Activated naive CD4-positive, alpha-beta T cell treated with anti-CD3 and anti-CD28 coated beads, Interleukin-2, amount 50 U/mL, for 24 hours (primary cell): ENCODE measurements at regions not wholly inside any gene's neighbourhood (a gene's known extent, or its start where the extent isn't known, plus 50 kb on each side); places are given as distances from the start of the nearest gene placed in this dataset.
"Not testable (repeated sequence)": the region's sequence is repeated elsewhere in the genome, so short reads cannot be mapped to it uniquely, and the experiment has no call there.

Experiments
- H3K27ac Mint-ChIP-seq: one replicate; pipeline ENCODE4 v1.8.0; 2021; ENCODE audit warnings: mild to moderate bottlenecking, mixed read lengths
- H3K27me3 Mint-ChIP-seq: one replicate; pipeline ENCODE4 v1.8.0; 2021; ENCODE audit warnings: mixed read lengths
- H3K36me3 Mint-ChIP-seq: one replicate; pipeline ENCODE4 v1.8.0; 2021; ENCODE audit warnings: mixed read lengths
- H3K4me1 Mint-ChIP-seq: one replicate; pipeline ENCODE4 v1.8.0; 2021; ENCODE audit warnings: mixed read lengths
- H3K4me3 Mint-ChIP-seq: one replicate; pipeline ENCODE4 v1.8.0; 2021; ENCODE audit warnings: mild to moderate bottlenecking, mixed read lengths
- H3K9me3 Mint-ChIP-seq: one replicate; pipeline ENCODE4 v1.8.0; 2021; ENCODE audit warnings: mixed read lengths

- Mint-ChIP-seq H3K4me3 (no peak overlapping the region), H3K4me1 (no peaks in the 10 kb centered on the region), H3K27me3 (no peaks in the 10 kb centered on the region), H3K27ac (no peak overlapping the region), H3K36me3 (no peaks in the 10 kb centered on the region), H3K9me3 (peaks cover 4% of the 10 kb centered on the region)
Observed at GRCh38 chr4:19523964-19524363, 727.7 kb upstream of the SLIT2 start.

DNA sequence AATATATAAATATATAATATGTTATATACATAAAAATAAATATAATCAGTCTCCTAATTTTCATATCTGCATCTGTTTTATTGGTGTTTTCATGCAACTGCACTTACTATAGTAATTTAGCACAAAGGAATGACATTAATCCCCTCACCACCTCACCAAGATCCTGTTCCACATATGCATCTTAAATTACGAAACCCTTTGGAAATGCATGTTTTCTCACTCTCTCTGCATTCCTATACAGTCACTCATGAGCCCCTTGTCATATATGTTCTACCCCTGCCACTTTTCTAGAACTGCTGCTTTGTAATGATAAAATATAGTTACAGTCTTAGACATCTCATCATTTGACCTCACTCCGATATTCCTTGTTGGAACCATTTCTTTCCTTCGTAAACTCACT, 728.7 kb upstream of the SLIT2 start:
- H3K36me3 Mint-ChIP-seq: no peaks in the 10 kb centered on the region

DNA sequence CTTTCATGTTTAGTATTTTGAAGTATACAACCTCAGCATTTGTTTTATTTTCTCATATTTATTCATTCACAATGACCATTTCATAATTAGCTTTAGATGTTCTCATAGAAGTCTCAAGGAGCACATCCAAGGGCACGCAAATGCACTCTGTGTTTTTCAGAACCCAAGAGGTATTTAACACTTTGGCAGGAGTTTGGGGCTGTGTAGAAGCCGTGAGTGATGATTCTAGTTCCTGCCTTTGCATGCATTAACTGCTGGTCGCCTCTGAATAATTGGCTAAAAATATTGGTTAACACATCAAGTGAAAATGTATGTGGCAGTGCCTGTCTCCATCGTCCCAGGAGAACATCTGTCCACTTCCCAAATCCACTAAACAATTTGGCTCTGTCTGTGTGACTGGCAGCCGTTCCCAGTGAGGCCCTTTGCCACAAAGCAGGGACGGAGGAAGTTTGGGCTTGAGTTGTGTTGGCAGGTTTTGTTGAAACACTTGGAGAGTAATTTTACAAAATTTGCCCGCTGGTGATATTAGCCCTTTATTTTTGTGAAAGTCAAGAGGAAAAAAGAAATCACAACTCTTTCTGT, 730.7 kb upstream of the SLIT2 start:
- Mint-ChIP-seq H3K27me3 (no peaks in the 10 kb centered on the region), H3K4me3 (no peak overlapping the region), H3K4me1 (no peaks in the 10 kb centered on the region), H3K36me3 (no peaks in the 10 kb centered on the region), H3K27ac (no peak overlapping the region), H3K9me3 (peaks cover 12% of the 10 kb centered on the region)

More for the DNA sequence above, 728.7 kb upstream of the SLIT2 start:
- no peaks in the 10 kb centered on the region for H3K27me3 Mint-ChIP-seq
- H3K4me1 Mint-ChIP-seq: no peaks in the 10 kb centered on the region
- peaks cover 8% of the 10 kb centered on the region for H3K9me3 Mint-ChIP-seq
- H3K27ac Mint-ChIP-seq: no peak overlapping the region
- H3K4me3 Mint-ChIP-seq: no peak overlapping the region

DNA sequence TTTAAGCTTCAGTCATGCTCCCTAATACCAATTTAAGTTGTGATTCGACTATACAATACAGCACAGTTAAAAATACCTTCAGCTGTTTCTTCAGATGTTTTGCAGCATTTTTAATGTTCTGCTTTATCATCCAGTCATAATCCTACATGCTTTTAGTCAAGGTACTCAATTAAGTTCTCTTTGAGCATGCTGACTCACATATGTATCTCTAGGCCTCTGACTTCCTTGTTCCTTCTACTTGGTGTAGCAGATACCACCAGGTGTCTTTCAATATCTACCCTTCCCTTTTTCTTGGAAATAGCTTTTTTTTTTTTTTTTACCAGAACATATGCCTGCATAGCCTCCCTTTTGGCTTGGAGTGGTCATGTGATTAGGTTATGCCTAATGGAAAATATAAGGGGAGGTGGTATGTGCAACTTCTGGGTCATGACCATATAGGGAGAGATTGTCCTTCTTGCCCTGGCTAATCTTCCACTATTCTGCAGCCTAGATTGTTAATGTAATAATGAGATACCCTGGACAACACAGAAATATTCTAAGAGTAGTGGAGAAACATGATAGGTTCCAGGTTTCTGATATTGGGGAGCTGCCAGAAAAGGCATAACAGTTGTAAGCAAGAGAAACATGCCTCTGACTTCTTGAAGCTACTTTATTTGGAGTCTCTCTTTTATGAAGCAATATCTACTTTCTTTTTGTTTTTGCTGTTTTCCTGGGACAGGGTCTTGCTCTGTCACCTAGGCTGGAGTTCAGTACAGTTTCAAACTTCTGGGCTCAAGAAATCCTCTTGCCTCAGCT, 737.2 kb upstream of the SLIT2 start:
- Mint-ChIP-seq H3K27ac (no peak overlapping the region), H3K4me3 (no peak overlapping the region), H3K9me3 (peaks cover 14% of the 10 kb centered on the region), H3K4me1 (no peaks in the 10 kb centered on the region), H3K27me3 (no peaks in the 10 kb centered on the region), H3K36me3 (no peaks in the 10 kb centered on the region)

GRCh38 chr4:19512086-19512485, 739.6 kb upstream of the SLIT2 start:
- Mint-ChIP-seq H3K4me3 (no peak overlapping the region), H3K9me3 (peaks cover 9% of the 10 kb centered on the region), H3K27ac (no peak overlapping the region)

GRCh38 chr4:19510993-19511392, 740.7 kb upstream of the SLIT2 start:
- no peak overlapping the region for H3K4me3 Mint-ChIP-seq
- no peaks in the 10 kb centered on the region for H3K27me3 Mint-ChIP-seq
- H3K4me1 Mint-ChIP-seq: no peaks in the 10 kb centered on the region
- no peak overlapping the region for H3K27ac Mint-ChIP-seq
- no peaks in the 10 kb centered on the region for H3K36me3 Mint-ChIP-seq
- H3K9me3 Mint-ChIP-seq: peaks cover 5% of the 10 kb centered on the region

More at GRCh38 chr4:19512086-19512485, 739.6 kb upstream of the SLIT2 start:
- H3K4me1 Mint-ChIP-seq: no peaks in the 10 kb centered on the region
- no peaks in the 10 kb centered on the region for H3K27me3 Mint-ChIP-seq
- H3K36me3 Mint-ChIP-seq: no peaks in the 10 kb centered on the region

DNA sequence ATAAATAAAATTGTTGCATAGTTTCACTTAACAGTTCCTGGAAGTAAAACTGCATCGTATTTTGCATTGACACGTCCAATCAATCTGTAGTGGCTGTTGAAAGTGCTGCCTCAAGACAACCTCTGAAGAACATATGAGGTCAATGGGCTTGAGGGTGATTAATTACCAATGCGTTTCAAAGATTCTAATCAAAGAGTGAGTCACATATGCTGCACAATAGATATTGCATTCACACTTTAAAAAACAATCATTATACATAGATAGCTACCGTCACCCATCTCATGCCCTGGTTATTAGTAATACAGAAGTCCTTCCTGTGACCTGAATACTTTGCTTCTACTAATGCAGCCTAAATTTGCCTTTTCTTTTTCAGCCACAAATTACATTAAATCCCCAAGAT, 743.3 kb upstream of the SLIT2 start:
- Mint-ChIP-seq H3K4me1 (no peaks in the 10 kb centered on the region), H3K9me3 (peaks cover 9% of the 10 kb centered on the region), H3K27me3 (no peaks in the 10 kb centered on the region), H3K27ac (no peak overlapping the region), H3K4me3 (no peak overlapping the region), H3K36me3 (no peaks in the 10 kb centered on the region)

DNA sequence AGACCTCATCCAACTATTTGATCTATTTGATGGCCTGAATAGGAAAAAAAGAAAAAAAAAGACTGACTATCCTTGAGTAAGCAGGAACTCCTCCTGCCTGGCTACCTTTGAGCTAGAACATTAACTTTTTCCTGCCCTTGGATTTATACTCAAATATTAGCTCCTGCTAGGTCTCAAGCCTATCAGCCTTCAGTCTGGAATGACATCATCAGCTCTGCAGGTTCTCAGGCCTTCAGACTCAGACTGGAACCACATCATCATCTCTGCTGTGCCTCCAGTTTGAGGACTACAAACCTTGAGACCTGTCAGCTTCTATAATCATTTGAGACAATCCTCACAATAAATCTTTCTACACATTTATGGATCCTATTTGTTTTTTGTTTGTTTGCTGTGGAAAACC, 754.0 kb upstream of the SLIT2 start:
- Mint-ChIP-seq H3K36me3 (no peaks in the 10 kb centered on the region), H3K27me3 (no peaks in the 10 kb centered on the region), H3K4me3 (no peak overlapping the region), H3K27ac (no peak overlapping the region), H3K9me3 (peaks cover 8% of the 10 kb centered on the region), H3K4me1 (no peaks in the 10 kb centered on the region)

GRCh38 chr4:19496756-19497155, 754.9 kb upstream of the SLIT2 start:
- H3K4me1 Mint-ChIP-seq: no peaks in the 10 kb centered on the region
- H3K27me3 Mint-ChIP-seq: no peaks in the 10 kb centered on the region
- no peaks in the 10 kb centered on the region for H3K36me3 Mint-ChIP-seq
- H3K27ac Mint-ChIP-seq: no peak overlapping the region
- H3K9me3 Mint-ChIP-seq: peaks cover 8% of the 10 kb centered on the region
- no peak overlapping the region for H3K4me3 Mint-ChIP-seq

DNA sequence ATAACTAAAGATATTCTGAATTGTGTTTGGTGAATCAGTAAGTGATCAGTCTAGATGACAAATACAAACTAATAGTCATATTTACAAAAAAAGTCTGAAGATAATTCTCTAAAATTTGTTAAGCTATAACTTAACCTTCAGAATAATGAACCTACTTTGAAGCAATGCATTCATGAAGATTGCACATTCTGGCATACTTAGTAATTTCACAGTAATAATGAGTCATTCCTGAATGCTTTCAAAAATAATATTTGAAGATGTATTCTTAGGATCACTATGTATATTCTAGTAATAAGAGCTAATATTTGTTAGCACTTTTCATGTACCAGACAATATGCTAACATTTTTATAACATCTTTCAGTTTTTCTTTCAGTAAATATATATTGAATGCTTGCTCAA, 756.7 kb upstream of the SLIT2 start:
- H3K36me3 Mint-ChIP-seq: no peaks in the 10 kb centered on the region
- H3K4me1 Mint-ChIP-seq: no peaks in the 10 kb centered on the region
- peaks cover 14% of the 10 kb centered on the region for H3K9me3 Mint-ChIP-seq
- H3K4me3 Mint-ChIP-seq: no peak overlapping the region
- H3K27ac Mint-ChIP-seq: no peak overlapping the region
- H3K27me3 Mint-ChIP-seq: no peaks in the 10 kb centered on the region

DNA sequence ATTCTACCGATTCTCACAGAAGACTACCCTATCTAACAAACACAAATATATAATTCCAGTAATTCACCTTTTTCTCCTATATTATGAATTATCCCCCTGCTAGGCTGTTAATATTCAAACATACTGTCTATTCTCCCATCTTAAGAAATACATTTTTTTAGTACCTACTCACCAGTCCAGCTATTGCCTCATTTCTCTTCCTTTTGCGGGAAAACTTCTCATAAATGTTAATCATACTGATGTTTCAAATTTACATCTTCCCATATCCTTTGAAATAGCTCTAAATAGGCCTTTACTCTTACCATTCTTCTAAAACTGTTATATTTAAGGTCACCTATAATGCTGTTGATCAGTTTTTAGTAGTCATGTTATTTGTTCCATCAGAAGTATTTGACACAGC, 759.1 kb upstream of the SLIT2 start:
- Mint-ChIP-seq H3K4me3 (no peak overlapping the region), H3K4me1 (no peaks in the 10 kb centered on the region), H3K9me3 (peaks cover 14% of the 10 kb centered on the region), H3K27ac (no peak overlapping the region), H3K36me3 (no peaks in the 10 kb centered on the region), H3K27me3 (no peaks in the 10 kb centered on the region)

GRCh38 chr4:19486400-19486799, 765.3 kb upstream of the SLIT2 start:
- no peak overlapping the region for H3K27ac Mint-ChIP-seq

DNA sequence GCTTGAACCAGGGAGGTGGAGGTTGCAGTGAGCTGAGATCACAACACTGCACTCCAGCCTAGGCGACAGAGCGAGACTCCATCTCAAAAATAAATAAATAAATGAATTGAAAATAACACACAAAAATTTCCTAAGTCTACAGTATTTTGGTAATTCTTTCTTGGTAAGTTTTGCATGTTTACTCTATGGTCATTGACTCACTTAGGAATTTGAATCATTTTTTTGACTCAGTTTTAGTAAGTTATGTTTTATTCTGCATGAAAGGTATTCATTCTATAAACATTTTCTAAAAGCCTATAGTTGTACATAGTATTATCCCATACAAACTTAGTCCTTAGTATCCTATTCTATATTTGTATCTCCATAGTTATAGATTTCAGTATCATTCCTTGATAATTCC, 772.9 kb upstream of the SLIT2 start:
- Mint-ChIP-seq H3K36me3 (no peaks in the 10 kb centered on the region), H3K27me3 (no peaks in the 10 kb centered on the region), H3K4me3 (no peak overlapping the region), H3K27ac (no peak overlapping the region), H3K4me1 (no peaks in the 10 kb centered on the region), H3K9me3 (no peaks in the 10 kb centered on the region)

More at GRCh38 chr4:19486400-19486799, 765.3 kb upstream of the SLIT2 start:
- no peaks in the 10 kb centered on the region for H3K27me3 Mint-ChIP-seq
- no peaks in the 10 kb centered on the region for H3K36me3 Mint-ChIP-seq
- no peaks in the 10 kb centered on the region for H3K4me1 Mint-ChIP-seq
- H3K4me3 Mint-ChIP-seq: no peak overlapping the region
- peaks cover 5% of the 10 kb centered on the region for H3K9me3 Mint-ChIP-seq

DNA sequence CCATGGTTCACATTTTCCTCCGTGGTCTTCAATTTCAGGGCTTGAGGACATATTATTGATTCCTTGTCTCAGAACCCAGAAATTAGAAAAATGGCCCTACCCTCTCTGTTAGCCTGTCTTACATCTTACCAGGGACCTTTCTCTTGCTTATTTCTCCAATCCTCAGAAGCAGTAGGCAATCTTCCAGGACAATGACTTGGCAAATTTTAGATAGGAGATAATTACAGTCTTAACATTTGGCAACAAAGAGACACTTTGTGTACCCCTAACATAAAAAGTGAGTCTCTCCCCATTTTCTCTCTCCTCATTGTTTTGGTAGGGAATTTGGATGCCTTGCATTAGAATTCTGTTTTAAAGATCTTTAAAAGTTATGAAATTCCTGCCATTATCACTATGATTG, 778.1 kb upstream of the SLIT2 start:
- Mint-ChIP-seq H3K27me3 (no peaks in the 10 kb centered on the region), H3K27ac (no peak overlapping the region), H3K36me3 (no peaks in the 10 kb centered on the region), H3K4me3 (no peak overlapping the region), H3K4me1 (no peaks in the 10 kb centered on the region), H3K9me3 (peaks cover 13% of the 10 kb centered on the region)

GRCh38 chr4:19472666-19473065, 779.0 kb upstream of the SLIT2 start:
- no peaks in the 10 kb centered on the region for H3K27me3 Mint-ChIP-seq
- peaks cover 13% of the 10 kb centered on the region for H3K9me3 Mint-ChIP-seq

DNA sequence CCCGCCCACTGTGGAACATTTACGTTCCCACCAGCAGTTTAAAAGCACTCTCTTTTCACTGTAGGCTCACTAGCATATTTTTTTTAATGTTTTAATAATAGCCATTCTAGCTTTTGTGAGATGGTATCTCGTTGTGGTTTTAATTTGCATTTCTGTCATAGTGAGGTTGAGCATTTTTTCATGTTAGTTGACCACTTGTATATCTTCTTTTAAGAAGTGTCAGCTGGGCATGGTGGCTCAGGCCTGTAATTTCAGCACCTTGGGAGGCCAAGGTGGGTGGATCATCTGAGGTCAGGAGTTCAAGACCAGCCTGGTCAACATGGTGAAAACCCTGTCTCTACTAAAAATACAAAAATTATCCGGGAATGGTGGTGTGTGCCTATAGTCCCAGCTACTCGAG, 781.7 kb upstream of the SLIT2 start:
- not testable (repeated sequence) for H3K27ac Mint-ChIP-seq, H3K4me1 Mint-ChIP-seq, H3K4me3 Mint-ChIP-seq, H3K27me3 Mint-ChIP-seq, H3K36me3 Mint-ChIP-seq
- H3K9me3 Mint-ChIP-seq: peaks cover 17% of the 10 kb centered on the region

More at GRCh38 chr4:19472666-19473065, 779.0 kb upstream of the SLIT2 start:
- no peak overlapping the region for H3K4me3 Mint-ChIP-seq
- no peaks in the 10 kb centered on the region for H3K36me3 Mint-ChIP-seq
- H3K4me1 Mint-ChIP-seq: no peaks in the 10 kb centered on the region
- no peak overlapping the region for H3K27ac Mint-ChIP-seq
